Progenitor cell of endocrine pancreas (in vitro differentiated cells): ENCODE measurements at regions not wholly inside any gene's neighbourhood (a gene's known extent, or its start where the extent isn't known, plus 50 kb on each side); places are given as distances from the start of the nearest gene placed in this dataset.
"Not testable (repeated sequence)": the region's sequence is repeated elsewhere in the genome, so short reads cannot be mapped to it uniquely, and the experiment has no call there.

ENCODE experiments used
- DNase-seq: peaks from one replicate; pipeline ENCODE4 v3.0.0; 2021; ENCODE audit warnings: low spot score; ENCODE audit not compliant: unreplicated experiment
- H3K27ac Mint-ChIP-seq: 2 replicates; pipeline ENCODE4 v1.8.0; 2021; ENCODE audit warnings: mild to moderate bottlenecking, moderate library complexity, mixed read lengths
- H3K27me3 Mint-ChIP-seq: 2 replicates; pipeline ENCODE4 v1.8.0; 2021; ENCODE audit warnings: mixed read lengths
- H3K36me3 Mint-ChIP-seq: 2 replicates; pipeline ENCODE4 v1.8.0; 2022; ENCODE audit warnings: mixed read lengths; ENCODE audit not compliant: insufficient read depth
- H3K4me1 Mint-ChIP-seq: 2 replicates; pipeline ENCODE4 v1.8.0; 2021; ENCODE audit warnings: low read depth, mixed read lengths
- H3K4me3 Mint-ChIP-seq: 2 replicates; pipeline ENCODE4 v1.8.0; 2021; ENCODE audit warnings: low read depth, mild to moderate bottlenecking, moderate library complexity, mixed read lengths
- H3K9me3 Mint-ChIP-seq: 2 replicates; pipeline ENCODE4 v1.8.0; 2021; ENCODE audit warnings: low read depth, mixed read lengths
- TF ChIP-seq, protein P1 (sequence below): fragments of 200-600 bp; sonication (generic); IDR thresholded peaks from one replicate; pipeline ENCODE4 v1.5.0; 2021; ENCODE audit warnings: antibody characterized with exemption, mild to moderate bottlenecking; ENCODE audit not compliant: unreplicated experiment

DNA sequence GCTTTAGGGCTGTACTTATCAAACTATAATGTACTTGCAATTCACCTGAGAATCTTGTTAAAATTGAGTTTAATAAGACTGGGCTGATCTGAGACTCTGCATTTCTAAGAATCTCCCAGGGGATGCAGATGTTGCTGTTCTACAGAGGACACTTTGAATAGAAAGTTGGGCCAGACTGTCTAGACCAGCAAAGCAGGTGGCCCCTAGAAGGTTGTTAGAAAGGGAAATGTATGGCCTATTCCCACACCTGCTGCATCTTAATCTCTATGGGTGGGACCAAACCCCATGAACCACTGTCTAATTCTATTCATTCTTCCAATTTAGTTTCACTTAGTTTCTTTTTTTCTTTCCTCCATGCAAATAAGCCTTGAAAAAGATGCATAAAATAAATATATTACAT, 413.2 kb upstream of the TECRL start:
- TF ChIP-seq, protein P1, sequence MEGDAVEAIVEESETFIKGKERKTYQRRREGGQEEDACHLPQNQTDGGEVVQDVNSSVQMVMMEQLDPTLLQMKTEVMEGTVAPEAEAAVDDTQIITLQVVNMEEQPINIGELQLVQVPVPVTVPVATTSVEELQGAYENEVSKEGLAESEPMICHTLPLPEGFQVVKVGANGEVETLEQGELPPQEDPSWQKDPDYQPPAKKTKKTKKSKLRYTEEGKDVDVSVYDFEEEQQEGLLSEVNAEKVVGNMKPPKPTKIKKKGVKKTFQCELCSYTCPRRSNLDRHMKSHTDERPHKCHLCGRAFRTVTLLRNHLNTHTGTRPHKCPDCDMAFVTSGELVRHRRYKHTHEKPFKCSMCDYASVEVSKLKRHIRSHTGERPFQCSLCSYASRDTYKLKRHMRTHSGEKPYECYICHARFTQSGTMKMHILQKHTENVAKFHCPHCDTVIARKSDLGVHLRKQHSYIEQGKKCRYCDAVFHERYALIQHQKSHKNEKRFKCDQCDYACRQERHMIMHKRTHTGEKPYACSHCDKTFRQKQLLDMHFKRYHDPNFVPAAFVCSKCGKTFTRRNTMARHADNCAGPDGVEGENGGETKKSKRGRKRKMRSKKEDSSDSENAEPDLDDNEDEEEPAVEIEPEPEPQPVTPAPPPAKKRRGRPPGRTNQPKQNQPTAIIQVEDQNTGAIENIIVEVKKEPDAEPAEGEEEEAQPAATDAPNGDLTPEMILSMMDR: no peak
- Mint-ChIP-seq H3K27me3 (no peaks in the 10 kb centered on the region), H3K4me3 (no peak overlapping the region), H3K36me3 (no peaks in the 10 kb centered on the region), H3K4me1 (peaks cover 3% of the 10 kb centered on the region), H3K9me3 (peaks cover 4% of the 10 kb centered on the region), H3K27ac (no peak overlapping the region)
- no peak for DNase-seq

DNA sequence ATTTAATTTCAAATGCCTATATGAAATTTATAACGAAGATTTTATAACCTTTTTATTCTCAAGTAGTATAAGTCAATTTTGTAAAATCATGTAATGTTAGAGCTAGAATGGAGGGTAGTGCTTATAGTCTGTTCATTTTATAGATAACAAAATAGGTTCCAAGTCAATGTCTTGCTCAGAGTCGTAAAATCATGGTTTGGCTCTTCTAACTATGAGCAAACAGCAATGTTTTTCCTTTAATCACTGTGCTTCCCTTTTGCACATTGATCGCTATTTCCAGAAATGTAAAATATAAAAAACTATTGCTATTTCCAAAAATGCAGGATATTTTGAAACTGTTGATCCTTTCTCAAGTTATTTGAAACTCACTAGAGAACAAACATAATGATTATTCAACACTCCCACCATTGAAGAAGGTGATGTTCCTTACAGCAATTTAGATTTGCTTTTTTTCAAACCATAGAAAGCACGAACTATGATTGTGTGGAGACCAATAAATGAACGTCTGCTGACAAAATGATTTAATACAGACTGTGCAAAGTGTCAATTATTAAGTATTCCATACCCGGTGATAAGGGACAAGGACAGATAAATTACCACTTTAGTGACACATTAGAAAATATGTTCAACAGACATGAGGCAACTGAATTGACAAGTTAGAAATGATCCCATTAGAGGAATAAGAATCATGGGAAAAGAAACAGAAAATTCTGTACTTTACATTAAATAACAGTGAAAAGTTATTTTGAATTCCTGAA, 412.1 kb upstream of the TECRL start:
- no peak for DNase-seq
- peaks cover 3% of the 10 kb centered on the region for H3K4me1 Mint-ChIP-seq
- H3K36me3 Mint-ChIP-seq: no peaks in the 10 kb centered on the region
- no peak overlapping the region for H3K4me3 Mint-ChIP-seq
- peaks cover 4% of the 10 kb centered on the region for H3K9me3 Mint-ChIP-seq
- no peaks in the 10 kb centered on the region for H3K27me3 Mint-ChIP-seq
- TF ChIP-seq, protein P1: no peak
- no peak overlapping the region for H3K27ac Mint-ChIP-seq

DNA sequence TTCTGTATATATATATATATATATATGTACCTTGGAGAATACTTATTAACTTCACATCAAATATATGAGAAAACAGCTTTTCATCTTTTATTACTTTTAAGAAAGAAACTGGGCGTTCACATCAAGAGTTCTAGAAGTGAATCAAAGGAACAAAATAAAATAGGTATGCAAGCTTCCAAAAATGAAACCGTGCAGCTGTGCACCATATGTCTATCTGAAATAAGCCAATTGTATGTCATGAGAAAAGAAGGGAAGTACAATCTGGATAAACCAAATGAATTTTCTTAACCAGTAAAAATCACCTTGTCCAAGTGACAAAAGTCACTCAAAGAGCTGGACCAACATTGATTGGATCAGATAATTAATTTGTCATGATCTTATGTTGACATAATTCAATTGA, 405.4 kb upstream of the TECRL start:
- Mint-ChIP-seq H3K36me3 (no peaks in the 10 kb centered on the region), H3K27me3 (no peaks in the 10 kb centered on the region), H3K27ac (no peak overlapping the region), H3K9me3 (peaks cover 4% of the 10 kb centered on the region), H3K4me3 (no peak overlapping the region), H3K4me1 (peaks cover 2% of the 10 kb centered on the region)
- TF ChIP-seq, protein P1: no peak
- no peak for DNase-seq

DNA sequence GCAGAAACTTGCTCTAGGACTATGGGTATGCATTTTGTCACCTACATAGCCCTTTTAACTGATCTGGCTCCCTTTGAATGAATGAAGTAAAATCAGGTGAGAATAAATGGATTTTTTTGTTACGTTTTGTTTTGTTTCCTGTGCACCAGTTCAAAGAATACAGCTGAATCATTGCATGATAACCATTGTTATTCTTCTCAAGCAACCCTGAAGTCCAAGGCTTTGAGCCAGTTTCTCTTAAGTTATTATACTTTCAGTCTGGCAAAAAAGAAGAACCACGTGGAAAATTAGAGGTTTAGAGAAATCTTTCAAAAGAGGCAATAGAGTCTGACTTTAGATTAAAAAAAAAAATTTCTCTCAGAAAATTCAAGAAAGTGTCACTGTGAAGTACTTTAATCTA, 398.6 kb upstream of the TECRL start:
- H3K27ac Mint-ChIP-seq: no peak overlapping the region
- H3K4me1 Mint-ChIP-seq: peaks cover 3% of the 10 kb centered on the region
- peaks cover 15% of the 10 kb centered on the region for H3K9me3 Mint-ChIP-seq
- no peaks in the 10 kb centered on the region for H3K27me3 Mint-ChIP-seq
- TF ChIP-seq, protein P1: no peak
- DNase-seq: no peak
- no peak overlapping the region for H3K4me3 Mint-ChIP-seq
- peaks cover 5% of the 10 kb centered on the region for H3K36me3 Mint-ChIP-seq

DNA sequence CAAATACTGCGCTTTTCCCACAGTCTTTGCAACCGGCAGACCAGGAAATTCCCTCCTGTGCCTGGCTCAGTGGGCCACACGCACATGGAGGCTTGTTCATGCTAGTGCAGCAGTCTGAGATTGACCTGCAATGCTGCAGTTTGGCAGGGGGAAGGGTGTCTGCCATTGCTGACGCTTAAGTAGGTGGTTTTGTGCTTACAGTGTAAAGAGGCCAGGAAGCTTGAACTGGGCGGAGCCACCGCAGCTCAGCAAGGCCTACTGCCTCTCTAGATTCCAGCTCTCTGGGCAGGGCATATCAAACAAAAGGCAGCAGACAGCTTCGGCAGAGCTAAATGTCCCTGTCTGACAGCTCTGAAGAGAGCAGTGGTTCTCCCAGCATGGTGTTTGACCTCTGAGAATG, 390.5 kb upstream of the TECRL start:
- no peak overlapping the region for H3K27ac Mint-ChIP-seq
- TF ChIP-seq, protein P1: no peak
- no peaks in the 10 kb centered on the region for H3K27me3 Mint-ChIP-seq
- no peaks in the 10 kb centered on the region for H3K4me1 Mint-ChIP-seq
- no peak overlapping the region for H3K4me3 Mint-ChIP-seq
- peaks cover 3% of the 10 kb centered on the region for H3K36me3 Mint-ChIP-seq
- DNase-seq: no peak
- H3K9me3 Mint-ChIP-seq: peaks cover 28% of the 10 kb centered on the region

DNA sequence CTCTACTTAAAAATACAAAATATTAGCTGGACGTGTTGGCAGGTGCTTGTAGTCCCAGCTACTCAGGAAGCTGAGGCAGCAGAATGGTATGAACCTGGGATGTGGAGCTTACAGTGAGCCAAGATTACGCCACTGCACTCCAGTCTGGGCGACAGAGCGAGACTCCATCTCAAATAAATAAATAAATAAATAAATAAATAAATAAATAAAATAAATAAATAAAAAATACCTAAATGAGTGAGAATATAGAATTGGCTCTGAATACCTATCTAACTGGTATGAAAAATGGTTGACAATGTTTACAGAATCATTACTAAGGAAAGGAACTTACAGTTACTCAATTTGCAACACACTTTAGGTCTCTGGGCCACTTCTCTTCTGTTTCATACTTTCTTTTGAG, 389.6 kb upstream of the TECRL start:
- H3K27ac Mint-ChIP-seq, DNase-seq, H3K4me3 Mint-ChIP-seq, H3K4me1 Mint-ChIP-seq, H3K27me3 Mint-ChIP-seq, H3K36me3 Mint-ChIP-seq: not testable (repeated sequence)
- peaks cover 21% of the 10 kb centered on the region for H3K9me3 Mint-ChIP-seq
